WTC11 (cell line): ENCODE measurements at regions not wholly inside any gene's neighbourhood (a gene's known extent, or its start where the extent isn't known, plus 50 kb on each side); places are given as distances from the start of the nearest gene placed in this dataset.

ENCODE experiments used
- ATAC-seq: fragments of 200-7000 bp; cut with Tn5 transposase; 2 replicates; pipeline ENCODE4 v1.10.0; 2021; ENCODE audit warnings: mild to moderate bottlenecking, moderate library complexity
- CTCF ChIA-PET: fragments of 300-600 bp; sonication (Branson Sonifier 250); formaldehyde crosslinking; loops from one replicate; lab custom pipeline; 2021; ENCODE audit warnings: antibody characterized with exemption; lab: Charles Lee
- POLR2A ChIA-PET: fragments of 350-600 bp; sonication (Branson Sonifier 250); formaldehyde crosslinking; loops from one replicate; lab custom pipeline; 2021; ENCODE audit warnings: antibody characterized with exemption; lab: Charles Lee
- DNase-seq: peaks from one replicate; pipeline ENCODE4 v3.0.0; 2021; ENCODE audit warnings: low spot score
- H3K27ac Mint-ChIP-seq: 2 replicates; pipeline ENCODE4 v1.8.0; 2021; ENCODE audit warnings: mixed read lengths
- H3K27me3 Mint-ChIP-seq: 2 replicates; pipeline ENCODE4 v1.8.0; 2021; ENCODE audit warnings: low read depth, mild to moderate bottlenecking, moderate library complexity, mixed read lengths
- H3K36me3 Mint-ChIP-seq: 2 replicates; pipeline ENCODE4 v1.8.0; 2021; ENCODE audit warnings: mixed read lengths
- H3K4me1 Mint-ChIP-seq: 2 replicates; pipeline ENCODE4 v1.8.0; 2022; ENCODE audit warnings: mixed read lengths
- H3K4me3 Mint-ChIP-seq: 2 replicates; pipeline ENCODE4 v1.8.0; 2021; ENCODE audit warnings: mild to moderate bottlenecking, moderate library complexity, mixed read lengths
- H3K9me3 Mint-ChIP-seq: 2 replicates; pipeline ENCODE4 v1.8.0; 2021; ENCODE audit warnings: mixed read lengths
- ATF1 ChIP-seq: sonication (generic); formaldehyde crosslinking; IDR thresholded peaks from 2 replicates; pipeline ENCODE4 v1.8.1; 2023; ENCODE audit warnings: mild to moderate bottlenecking, moderate library complexity, missing genetic modification reagents
- CBFB ChIP-seq: sonication (generic); formaldehyde crosslinking; IDR thresholded peaks from 2 replicates; pipeline ENCODE4 v1.8.1; 2022; ENCODE audit warnings: mild to moderate bottlenecking, low read depth, missing genetic modification reagents
- CREM ChIP-seq: sonication (generic); formaldehyde crosslinking; IDR thresholded peaks from 2 replicates; pipeline ENCODE4 v1.8.1; 2022; ENCODE audit warnings: mild to moderate bottlenecking, missing genetic modification reagents, moderate library complexity
- GABPB1 ChIP-seq: sonication (generic); formaldehyde crosslinking; IDR thresholded peaks from 2 replicates; pipeline ENCODE4 v1.8.1; 2023; ENCODE audit warnings: mild to moderate bottlenecking, missing genetic modification reagents
- MXD4 ChIP-seq: fragments of 250-450 bp; sonication (Bioruptor Pico); IDR thresholded peaks from 2 replicates; pipeline ENCODE4 v1.8.0; 2021; ENCODE audit warnings: mild to moderate bottlenecking, moderate library complexity, borderline replicate concordance
- NFE2L1 ChIP-seq: sonication (generic); formaldehyde crosslinking; IDR thresholded peaks from 2 replicates; pipeline ENCODE4 v1.8.1; 2023; ENCODE audit warnings: missing genetic modification reagents
- PRRX2 ChIP-seq: fragments of 250-450 bp; sonication (Bioruptor Pico); IDR thresholded peaks from 2 replicates; pipeline ENCODE4 v1.8.0; 2021; ENCODE audit warnings: mild to moderate bottlenecking
- TCF7 ChIP-seq: sonication (generic); formaldehyde crosslinking; IDR thresholded peaks from 2 replicates; pipeline ENCODE4 v1.8.0; 2022; ENCODE audit warnings: mild to moderate bottlenecking, low read depth, missing genetic modification reagents, moderate library complexity
- TEAD4 ChIP-seq: sonication (generic); formaldehyde crosslinking; IDR thresholded peaks from 2 replicates; pipeline ENCODE4 v1.8.0; 2022; ENCODE audit warnings: mild to moderate bottlenecking, missing genetic modification reagents
- TP53 ChIP-seq: sonication (generic); formaldehyde crosslinking; IDR thresholded peaks from 2 replicates; pipeline ENCODE4 v1.8.1; 2023; ENCODE audit warnings: mild to moderate bottlenecking, missing genetic modification reagents
- ZNF396 ChIP-seq: fragments of 250-450 bp; sonication (Bioruptor Pico); IDR thresholded peaks from 2 replicates; pipeline ENCODE4 v1.8.0; 2021; ENCODE audit warnings: mild to moderate bottlenecking, moderate library complexity, borderline replicate concordance
- ZNF423 ChIP-seq: fragments of 250-450 bp; sonication (Bioruptor Pico); IDR thresholded peaks from 2 replicates; pipeline ENCODE4 v2.1.2; 2022; ENCODE audit warnings: mild to moderate bottlenecking, moderate library complexity
- TF ChIP-seq, protein P1 (sequence below): sonication (generic); formaldehyde crosslinking; IDR thresholded peaks from 2 replicates; pipeline ENCODE4 v1.8.0; 2023; ENCODE audit warnings: missing genetic modification reagents
- TF ChIP-seq, protein P2 (sequence below): sonication (generic); formaldehyde crosslinking; IDR thresholded peaks from 2 replicates; pipeline ENCODE4 v1.8.1; 2023; ENCODE audit warnings: mild to moderate bottlenecking, missing genetic modification reagents
- TF ChIP-seq, protein P3 (sequence below): sonication (generic); formaldehyde crosslinking; IDR thresholded peaks from 2 replicates; pipeline ENCODE4 v1.8.0; 2023; ENCODE audit warnings: mild to moderate bottlenecking, missing genetic modification reagents
- TF ChIP-seq, protein P4 (sequence below): fragments of 250-450 bp; sonication (Bioruptor Pico); IDR thresholded peaks from 2 replicates; pipeline ENCODE4 v1.9.0; 2021; ENCODE audit warnings: mild to moderate bottlenecking
- TF ChIP-seq, protein P5 (sequence below): sonication (generic); formaldehyde crosslinking; IDR thresholded peaks from 2 replicates; pipeline ENCODE4 v1.8.1; 2023; ENCODE audit warnings: mild to moderate bottlenecking, missing genetic modification reagents, borderline replicate concordance
- TF ChIP-seq, protein P6 (sequence below): sonication (generic); formaldehyde crosslinking; conservative IDR thresholded peaks from 2 replicates; pipeline ENCODE4 v1.8.1; 2022; ENCODE audit warnings: mild to moderate bottlenecking, missing genetic modification reagents
- TF ChIP-seq, protein P7 (sequence below): fragments of 250-450 bp; sonication (Bioruptor Pico); conservative IDR thresholded peaks from 2 replicates; pipeline ENCODE4 v1.9.0; 2021; ENCODE audit warnings: mild to moderate bottlenecking

DNA sequence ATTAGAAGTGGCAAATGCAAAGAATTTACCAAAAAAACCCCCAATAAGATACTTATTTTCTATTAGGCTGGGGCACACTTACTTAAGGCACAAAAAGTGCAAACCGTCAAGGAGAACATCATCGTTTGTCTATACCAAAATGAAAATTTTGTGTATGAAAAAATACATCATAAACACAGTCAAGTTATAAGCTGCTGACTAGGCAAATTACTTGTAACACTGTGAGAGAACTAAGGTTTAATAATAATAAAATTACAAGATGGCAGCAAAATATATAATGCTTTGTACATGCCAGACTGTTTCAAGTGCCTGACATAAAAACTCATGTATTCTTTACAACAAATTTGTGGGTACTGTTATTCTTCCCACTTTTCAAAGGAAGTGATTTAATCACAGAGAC lies 297.2 kb upstream of the CRBN start (continued):
- TF ChIP-seq, protein P1, sequence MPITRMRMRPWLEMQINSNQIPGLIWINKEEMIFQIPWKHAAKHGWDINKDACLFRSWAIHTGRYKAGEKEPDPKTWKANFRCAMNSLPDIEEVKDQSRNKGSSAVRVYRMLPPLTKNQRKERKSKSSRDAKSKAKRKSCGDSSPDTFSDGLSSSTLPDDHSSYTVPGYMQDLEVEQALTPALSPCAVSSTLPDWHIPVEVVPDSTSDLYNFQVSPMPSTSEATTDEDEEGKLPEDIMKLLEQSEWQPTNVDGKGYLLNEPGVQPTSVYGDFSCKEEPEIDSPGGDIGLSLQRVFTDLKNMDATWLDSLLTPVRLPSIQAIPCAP (CRISPR knock-in tag) = no peak
- TF ChIP-seq ZNF423 (CRISPR knock-in tag) = no peak

DNA sequence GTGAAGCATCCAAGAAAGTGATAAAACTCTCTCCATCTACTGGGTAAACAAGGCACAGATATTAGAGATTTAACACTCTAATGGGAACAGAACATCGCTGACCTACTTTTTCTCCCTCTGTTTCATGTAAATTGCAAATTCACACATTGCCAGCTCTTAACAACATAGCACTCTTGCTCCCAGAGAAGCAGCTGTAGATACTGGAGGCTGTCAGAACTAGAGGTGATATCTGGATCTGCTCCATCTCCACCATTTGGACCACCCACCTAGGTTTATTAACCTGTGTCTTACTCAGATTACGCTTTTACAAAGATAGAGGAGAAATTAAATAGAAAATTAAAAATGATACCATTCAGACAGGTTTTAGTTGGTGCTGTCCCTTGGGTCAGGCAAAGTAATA lies 289.1 kb upstream of the CRBN start:
- no peak for DNase-seq
- CTCF ChIA-PET = no interaction called here
- Mint-ChIP-seq H3K27me3 (0 out of 2 replicates have a peak, but pooled peaks cover under 1% of the 10 kb centered on the region), H3K9me3 (peaks cover 15% of the 10 kb centered on the region), H3K27ac (no peak overlapping the region)
- POLR2A ChIA-PET = no interaction called here
- TF ChIP-seq, protein P2, sequence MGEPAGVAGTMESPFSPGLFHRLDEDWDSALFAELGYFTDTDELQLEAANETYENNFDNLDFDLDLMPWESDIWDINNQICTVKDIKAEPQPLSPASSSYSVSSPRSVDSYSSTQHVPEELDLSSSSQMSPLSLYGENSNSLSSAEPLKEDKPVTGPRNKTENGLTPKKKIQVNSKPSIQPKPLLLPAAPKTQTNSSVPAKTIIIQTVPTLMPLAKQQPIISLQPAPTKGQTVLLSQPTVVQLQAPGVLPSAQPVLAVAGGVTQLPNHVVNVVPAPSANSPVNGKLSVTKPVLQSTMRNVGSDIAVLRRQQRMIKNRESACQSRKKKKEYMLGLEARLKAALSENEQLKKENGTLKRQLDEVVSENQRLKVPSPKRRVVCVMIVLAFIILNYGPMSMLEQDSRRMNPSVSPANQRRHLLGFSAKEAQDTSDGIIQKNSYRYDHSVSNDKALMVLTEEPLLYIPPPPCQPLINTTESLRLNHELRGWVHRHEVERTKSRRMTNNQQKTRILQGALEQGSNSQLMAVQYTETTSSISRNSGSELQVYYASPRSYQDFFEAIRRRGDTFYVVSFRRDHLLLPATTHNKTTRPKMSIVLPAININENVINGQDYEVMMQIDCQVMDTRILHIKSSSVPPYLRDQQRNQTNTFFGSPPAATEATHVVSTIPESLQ (CRISPR knock-in tag) = no peak
- no peak for TF ChIP-seq PRRX2 (CRISPR knock-in tag)
- no peak for TF ChIP-seq GABPB1 (CRISPR knock-in tag)
- TF ChIP-seq, all 79 proteins: peak for 0
- no peak for ATAC-seq
- peaks cover 3% of the 10 kb centered on the region; the same call in 1 of the 2 replicates for H3K4me1 Mint-ChIP-seq
- H3K4me3 Mint-ChIP-seq = no peak overlapping the region
- peaks cover 3% of the 10 kb centered on the region; the same call in 1 of the 2 replicates for H3K36me3 Mint-ChIP-seq

DNA sequence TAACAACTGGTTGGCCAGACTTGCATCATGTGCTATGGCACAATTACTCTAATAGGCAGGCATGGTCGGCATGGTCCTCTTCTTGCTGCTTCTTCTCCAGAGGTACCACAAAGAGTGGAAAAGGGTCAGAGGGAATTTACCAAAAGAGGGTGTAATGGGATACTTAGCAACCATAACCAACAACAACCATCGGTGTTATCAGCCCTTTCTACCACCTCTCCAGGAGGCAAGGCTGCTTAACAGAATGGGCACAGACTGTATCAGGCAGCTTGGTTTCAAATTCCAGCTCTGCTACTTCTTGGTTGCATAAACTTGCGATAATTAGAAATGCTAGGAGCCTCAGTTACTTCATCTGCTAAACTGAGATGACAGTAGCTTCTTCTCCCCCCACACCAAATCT lies 284.6 kb upstream of the CRBN start:
- Mint-ChIP-seq H3K9me3 (peaks cover 42% of the 10 kb centered on the region), H3K36me3 (peaks cover 13% of the 10 kb centered on the region), H3K4me1 (peaks cover 3% of the 10 kb centered on the region; the same call in 1 of the 2 replicates), H3K27me3 (peaks cover 6% of the 10 kb centered on the region), H3K4me3 (no peak overlapping the region), H3K27ac (no peak overlapping the region)
- ATAC-seq (no peak), DNase-seq (no peak)
- CTCF ChIA-PET = no interaction called here
- POLR2A ChIA-PET = no interaction called here
- TF ChIP-seq, protein P3, sequence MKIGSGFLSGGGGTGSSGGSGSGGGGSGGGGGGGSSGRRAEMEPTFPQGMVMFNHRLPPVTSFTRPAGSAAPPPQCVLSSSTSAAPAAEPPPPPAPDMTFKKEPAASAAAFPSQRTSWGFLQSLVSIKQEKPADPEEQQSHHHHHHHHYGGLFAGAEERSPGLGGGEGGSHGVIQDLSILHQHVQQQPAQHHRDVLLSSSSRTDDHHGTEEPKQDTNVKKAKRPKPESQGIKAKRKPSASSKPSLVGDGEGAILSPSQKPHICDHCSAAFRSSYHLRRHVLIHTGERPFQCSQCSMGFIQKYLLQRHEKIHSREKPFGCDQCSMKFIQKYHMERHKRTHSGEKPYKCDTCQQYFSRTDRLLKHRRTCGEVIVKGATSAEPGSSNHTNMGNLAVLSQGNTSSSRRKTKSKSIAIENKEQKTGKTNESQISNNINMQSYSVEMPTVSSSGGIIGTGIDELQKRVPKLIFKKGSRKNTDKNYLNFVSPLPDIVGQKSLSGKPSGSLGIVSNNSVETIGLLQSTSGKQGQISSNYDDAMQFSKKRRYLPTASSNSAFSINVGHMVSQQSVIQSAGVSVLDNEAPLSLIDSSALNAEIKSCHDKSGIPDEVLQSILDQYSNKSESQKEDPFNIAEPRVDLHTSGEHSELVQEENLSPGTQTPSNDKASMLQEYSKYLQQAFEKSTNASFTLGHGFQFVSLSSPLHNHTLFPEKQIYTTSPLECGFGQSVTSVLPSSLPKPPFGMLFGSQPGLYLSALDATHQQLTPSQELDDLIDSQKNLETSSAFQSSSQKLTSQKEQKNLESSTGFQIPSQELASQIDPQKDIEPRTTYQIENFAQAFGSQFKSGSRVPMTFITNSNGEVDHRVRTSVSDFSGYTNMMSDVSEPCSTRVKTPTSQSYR (CRISPR knock-in tag) = no peak
- TF ChIP-seq ZNF396 (CRISPR knock-in tag) (no peak), TEAD4 (no peak), TCF7 (CRISPR knock-in tag) (no peak), CBFB (no peak), NFE2L1 (no peak), ATF1 (no peak), TP53 (no peak), CREM (CRISPR knock-in tag) (no peak), MXD4 (no peak)
- TF ChIP-seq, protein P4, sequence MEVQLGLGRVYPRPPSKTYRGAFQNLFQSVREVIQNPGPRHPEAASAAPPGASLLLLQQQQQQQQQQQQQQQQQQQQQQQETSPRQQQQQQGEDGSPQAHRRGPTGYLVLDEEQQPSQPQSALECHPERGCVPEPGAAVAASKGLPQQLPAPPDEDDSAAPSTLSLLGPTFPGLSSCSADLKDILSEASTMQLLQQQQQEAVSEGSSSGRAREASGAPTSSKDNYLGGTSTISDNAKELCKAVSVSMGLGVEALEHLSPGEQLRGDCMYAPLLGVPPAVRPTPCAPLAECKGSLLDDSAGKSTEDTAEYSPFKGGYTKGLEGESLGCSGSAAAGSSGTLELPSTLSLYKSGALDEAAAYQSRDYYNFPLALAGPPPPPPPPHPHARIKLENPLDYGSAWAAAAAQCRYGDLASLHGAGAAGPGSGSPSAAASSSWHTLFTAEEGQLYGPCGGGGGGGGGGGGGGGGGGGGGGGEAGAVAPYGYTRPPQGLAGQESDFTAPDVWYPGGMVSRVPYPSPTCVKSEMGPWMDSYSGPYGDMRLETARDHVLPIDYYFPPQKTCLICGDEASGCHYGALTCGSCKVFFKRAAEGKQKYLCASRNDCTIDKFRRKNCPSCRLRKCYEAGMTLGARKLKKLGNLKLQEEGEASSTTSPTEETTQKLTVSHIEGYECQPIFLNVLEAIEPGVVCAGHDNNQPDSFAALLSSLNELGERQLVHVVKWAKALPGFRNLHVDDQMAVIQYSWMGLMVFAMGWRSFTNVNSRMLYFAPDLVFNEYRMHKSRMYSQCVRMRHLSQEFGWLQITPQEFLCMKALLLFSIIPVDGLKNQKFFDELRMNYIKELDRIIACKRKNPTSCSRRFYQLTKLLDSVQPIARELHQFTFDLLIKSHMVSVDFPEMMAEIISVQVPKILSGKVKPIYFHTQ (CRISPR knock-in tag) = no peak
- TF ChIP-seq, protein P5, sequence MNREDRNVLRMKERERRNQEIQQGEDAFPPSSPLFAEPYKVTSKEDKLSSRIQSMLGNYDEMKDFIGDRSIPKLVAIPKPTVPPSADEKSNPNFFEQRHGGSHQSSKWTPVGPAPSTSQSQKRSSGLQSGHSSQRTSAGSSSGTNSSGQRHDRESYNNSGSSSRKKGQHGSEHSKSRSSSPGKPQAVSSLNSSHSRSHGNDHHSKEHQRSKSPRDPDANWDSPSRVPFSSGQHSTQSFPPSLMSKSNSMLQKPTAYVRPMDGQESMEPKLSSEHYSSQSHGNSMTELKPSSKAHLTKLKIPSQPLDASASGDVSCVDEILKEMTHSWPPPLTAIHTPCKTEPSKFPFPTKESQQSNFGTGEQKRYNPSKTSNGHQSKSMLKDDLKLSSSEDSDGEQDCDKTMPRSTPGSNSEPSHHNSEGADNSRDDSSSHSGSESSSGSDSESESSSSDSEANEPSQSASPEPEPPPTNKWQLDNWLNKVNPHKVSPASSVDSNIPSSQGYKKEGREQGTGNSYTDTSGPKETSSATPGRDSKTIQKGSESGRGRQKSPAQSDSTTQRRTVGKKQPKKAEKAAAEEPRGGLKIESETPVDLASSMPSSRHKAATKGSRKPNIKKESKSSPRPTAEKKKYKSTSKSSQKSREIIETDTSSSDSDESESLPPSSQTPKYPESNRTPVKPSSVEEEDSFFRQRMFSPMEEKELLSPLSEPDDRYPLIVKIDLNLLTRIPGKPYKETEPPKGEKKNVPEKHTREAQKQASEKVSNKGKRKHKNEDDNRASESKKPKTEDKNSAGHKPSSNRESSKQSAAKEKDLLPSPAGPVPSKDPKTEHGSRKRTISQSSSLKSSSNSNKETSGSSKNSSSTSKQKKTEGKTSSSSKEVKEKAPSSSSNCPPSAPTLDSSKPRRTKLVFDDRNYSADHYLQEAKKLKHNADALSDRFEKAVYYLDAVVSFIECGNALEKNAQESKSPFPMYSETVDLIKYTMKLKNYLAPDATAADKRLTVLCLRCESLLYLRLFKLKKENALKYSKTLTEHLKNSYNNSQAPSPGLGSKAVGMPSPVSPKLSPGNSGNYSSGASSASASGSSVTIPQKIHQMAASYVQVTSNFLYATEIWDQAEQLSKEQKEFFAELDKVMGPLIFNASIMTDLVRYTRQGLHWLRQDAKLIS = no peak
- TF ChIP-seq, protein P6, sequence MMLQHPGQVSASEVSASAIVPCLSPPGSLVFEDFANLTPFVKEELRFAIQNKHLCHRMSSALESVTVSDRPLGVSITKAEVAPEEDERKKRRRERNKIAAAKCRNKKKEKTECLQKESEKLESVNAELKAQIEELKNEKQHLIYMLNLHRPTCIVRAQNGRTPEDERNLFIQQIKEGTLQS (CRISPR knock-in tag) = no peak
- TF ChIP-seq, protein P7, sequence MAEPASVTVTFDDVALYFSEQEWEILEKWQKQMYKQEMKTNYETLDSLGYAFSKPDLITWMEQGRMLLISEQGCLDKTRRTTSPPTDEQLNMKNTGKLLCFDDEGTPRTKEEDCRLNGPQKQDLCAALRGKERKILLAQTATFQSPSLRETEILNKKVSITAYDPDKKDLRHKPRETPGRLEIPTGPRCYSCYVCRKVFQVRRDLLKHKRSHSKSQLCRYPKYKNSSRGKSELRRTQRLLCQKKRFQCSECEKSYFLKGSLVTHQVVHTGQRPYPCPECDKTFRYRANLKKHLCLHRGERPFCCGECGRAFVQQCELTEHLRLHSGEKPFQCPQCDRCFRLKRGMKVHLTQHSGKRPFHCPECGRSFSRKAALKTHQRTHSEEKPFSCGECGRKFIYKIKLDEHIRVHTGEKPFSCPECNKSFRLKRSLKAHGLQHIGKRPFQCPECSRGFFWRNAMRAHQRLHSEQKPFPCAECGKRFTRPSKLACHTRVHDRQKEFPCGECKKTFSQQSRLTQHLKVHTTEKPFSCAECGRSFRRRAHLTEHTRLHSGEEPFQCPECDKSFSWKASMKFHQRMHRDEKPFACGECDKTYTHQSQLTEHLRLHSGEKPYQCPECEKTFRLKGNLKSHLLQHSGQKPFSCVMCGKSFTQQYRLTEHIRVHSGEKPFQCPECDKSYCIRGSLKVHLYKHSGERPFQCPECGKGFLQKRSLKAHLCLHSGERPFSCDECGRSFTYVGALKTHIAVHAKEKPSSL (CRISPR knock-in tag) = no peak
